ENCODE measurements at regions not wholly inside any gene's neighbourhood (a gene's known extent, or its start where the extent isn't known, plus 50 kb on each side); places are given as distances from the start of the nearest gene placed in this dataset.

GRCh38 chr17:12290207-12290606 is 269.5 kb downstream of the MAP2K4 start:
- DNase-seq (ENCODE audit: low read depth in 2 of 2), result no peak

DNA sequence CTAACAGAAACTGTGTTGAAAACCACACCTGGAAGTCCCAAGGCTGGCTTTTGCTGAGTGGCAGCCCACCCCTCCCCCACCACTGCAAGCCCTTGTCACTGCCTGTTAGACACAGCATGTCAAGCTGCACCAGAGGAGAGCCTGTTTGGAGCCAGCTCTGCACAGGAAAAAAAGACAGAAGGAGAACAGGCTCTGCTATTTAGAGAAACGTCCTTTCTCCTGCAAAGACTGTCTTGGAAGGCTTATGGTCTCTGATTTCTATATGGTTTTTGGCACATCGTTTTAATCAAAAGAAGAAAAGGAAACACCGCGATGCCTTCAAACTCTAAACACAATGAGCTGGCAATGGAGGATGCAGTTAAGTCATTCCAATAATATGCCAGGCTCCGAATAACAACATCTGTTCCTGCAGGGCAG is 275.5 kb downstream of the MAP2K4 start:
- no peak for DNase-seq (ENCODE audit: low read depth in 2 of 2)

DNA sequence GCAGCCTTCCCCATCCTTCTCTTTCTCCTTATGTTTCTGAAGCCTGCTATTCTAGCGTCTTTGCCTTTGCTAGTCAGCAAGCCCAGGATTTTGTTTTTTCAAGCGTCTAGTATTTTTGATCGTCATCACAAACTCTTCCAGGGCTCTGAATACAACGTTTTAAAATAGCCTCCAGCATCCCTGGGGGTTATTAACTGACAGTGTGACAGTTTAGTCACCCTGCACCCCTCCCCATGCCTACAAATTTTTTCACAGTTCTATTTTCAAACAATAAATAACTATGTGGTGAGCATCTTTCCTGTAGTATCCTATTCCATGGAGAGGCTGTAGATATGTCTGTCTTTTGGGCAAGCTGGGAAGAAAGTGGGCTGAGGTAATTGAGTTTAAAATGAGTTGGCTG is 280.9 kb downstream of the MAP2K4 start:
- no peak for DNase-seq (ENCODE audit: low read depth in 2 of 2)

- no peak for DNase-seq (ENCODE audit: low read depth in 2 of 2)
Measured at GRCh38 chr17:12302711-12303110, 282.0 kb downstream of the MAP2K4 start.

- DNase-seq (ENCODE audit: low read depth in 2 of 2), result no peak
Measured at GRCh38 chr17:12310811-12311210, 290.1 kb downstream of the MAP2K4 start.

GRCh38 chr17:12312692-12313091 is 292.0 kb downstream of the MAP2K4 start:
- DNase-seq (ENCODE audit: low read depth in 2 of 2), result no peak

DNA sequence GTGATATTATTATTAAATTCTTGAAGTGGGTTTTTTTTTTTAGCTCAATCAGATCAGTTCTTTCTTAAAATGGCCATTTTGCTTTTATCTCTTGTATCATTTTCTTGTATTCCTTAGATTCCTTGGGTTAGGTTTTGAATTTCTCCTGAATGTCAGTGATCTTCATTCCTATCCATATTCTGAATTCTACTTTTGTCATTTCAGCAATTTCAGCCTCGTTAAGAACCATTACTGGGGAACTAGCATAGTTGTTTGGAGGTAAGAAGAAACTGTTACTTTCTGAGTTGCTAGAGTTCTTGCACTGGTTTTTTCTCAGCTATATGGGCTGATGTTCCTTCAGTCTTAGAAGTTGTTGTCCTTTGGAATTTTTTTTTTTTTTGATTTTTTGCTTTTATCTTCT is 293.1 kb downstream of the MAP2K4 start:
- DNase-seq (ENCODE audit: low read depth in 2 of 2), result no peak

DNA sequence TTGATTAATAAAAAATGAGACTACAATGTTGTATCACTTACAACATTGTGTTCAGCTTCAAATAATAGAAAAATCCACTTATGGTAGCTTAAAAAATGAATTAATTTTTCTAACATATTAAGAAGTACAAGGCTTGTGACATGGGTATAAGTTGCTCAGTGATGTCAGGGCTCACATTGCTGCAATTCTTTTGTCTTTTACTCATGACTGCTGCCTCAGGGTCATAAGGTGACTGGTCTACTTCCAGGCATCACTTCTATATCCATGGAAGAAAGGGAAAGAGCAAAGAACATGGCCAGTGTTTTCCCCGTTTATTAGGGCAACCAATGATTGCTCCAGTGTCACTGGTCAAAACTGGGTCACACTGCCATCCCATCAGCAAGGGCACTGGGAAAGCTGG is 295.3 kb downstream of the MAP2K4 start:
- DNase-seq (ENCODE audit: low read depth in 2 of 2), result no peak

GRCh38 chr17:12318571-12319266 is 298.0 kb downstream of the MAP2K4 start:
- DNase-seq (ENCODE audit: low read depth in 2 of 2), result no peak

- DNase-seq (ENCODE audit: low read depth in 2 of 2), result no peak
Measured at GRCh38 chr17:12320286-12320685, 299.6 kb downstream of the MAP2K4 start.

DNA sequence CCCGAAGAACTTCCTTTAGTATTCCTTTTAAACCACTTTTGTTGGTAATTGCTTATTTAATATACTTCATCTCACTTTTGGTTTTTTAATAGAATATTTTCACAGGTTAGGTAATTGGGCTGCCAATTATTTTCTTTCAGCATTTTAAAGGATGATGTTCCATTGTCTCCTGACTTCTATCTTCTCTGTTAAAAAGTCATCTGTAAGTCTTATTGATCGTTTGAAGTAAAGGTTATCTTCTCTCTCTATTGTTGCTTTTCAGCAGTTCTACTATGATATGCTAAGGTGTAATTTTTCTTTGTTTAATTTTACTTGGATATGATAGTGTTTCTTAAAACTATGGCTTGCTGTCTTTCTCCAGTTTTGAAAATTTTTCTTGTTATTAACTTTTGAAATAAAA is 307.5 kb downstream of the MAP2K4 start:
- DNase-seq (ENCODE audit: low read depth in 2 of 2), result no peak

- no peak for DNase-seq (ENCODE audit: low read depth in 2 of 2)
Measured at GRCh38 chr17:12330456-12330855, 309.8 kb downstream of the MAP2K4 start.

- DNase-seq (ENCODE audit: low read depth in 2 of 2), result no peak
Measured at GRCh38 chr17:12341328-12341727, 320.7 kb downstream of the MAP2K4 start.

- DNase-seq (ENCODE audit: low read depth in 2 of 2), result no peak
Measured at GRCh38 chr17:12342161-12342560, 321.5 kb downstream of the MAP2K4 start.

DNA sequence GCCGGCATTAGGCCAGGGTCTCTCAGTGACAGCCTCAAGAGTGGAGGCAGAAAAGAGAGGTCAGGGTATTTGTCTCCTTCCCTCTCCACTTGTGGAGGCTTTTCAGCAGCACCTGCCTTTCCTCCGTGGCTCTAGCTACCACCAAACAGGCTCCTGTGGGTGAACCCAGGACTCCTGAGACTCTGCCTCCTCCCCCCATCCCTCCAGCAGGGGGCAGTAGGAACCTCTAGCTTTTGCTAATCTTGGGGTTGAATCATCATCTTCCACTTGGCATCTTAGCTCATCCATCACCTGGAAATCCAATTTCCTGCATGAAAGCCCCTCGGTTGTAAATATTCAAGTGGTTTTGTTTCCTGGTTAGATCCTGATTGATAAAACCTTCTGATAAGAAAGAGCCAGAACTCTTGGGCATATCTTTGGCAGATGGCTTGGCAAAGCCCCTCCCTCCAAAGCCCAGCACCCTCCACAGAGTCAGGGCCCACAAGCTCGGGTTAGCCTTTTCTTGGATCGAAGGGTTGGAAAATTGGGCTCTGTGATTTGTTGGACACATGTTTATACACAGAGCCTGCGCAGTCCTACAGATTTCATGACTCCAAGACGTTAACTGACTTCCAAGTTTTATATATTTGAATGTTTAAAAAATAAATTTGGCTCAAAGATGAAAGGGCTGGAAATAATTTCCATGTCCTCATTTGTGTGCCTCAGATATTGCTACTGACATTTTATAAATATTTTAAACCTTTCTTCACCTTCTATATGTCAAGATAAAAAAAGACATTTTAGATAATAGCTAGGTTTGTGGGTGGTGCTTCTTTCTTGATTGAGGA is 322.1 kb downstream of the MAP2K4 start:
- DNase-seq (ENCODE audit: low read depth in 2 of 2), result no peak

DNA sequence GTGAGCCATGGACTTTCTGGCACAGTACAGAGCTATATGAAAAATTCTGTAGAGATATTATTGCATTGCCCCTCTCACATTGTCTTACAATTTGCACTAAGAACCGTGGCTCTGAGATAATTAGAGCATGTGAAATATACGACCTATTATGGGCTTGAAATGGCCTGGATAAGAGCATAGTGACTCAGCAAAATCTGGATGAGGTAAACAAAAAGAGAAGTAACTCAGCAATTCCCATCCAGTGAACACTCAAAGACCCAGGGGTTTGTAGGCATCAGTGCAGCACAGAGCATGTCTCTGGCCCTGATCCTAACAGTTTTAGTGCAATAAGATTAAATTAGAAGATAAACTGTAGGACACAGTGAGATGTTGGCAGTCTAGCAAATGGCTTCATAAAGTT is 317.2 kb upstream of the MYOCD start:
- DNase-seq (ENCODE audit: low read depth in 2 of 2), result no peak

DNA sequence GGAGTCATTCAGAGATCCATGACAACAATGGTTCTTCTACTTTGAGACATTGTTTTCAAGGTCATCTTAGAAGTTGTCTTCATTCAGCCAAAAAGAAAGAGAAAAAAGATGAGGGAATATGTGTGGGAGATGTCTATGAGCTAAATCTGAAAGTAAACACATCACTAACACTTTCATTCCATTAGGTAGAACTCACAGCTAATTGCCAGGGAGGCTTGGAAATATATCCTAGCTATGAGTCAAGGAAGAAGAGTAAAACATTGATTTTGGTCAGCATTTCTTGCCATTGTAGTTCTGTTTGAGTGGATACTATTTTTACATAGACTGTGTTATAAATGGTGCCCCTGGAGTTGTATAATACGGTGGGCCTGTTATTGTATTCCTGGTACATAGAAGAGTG is 316.4 kb upstream of the MYOCD start:
- no peak for DNase-seq (ENCODE audit: low read depth in 2 of 2)

GRCh38 chr17:12352127-12352526 is 313.6 kb upstream of the MYOCD start:
- DNase-seq (ENCODE audit: low read depth in 2 of 2), result no peak

DNA sequence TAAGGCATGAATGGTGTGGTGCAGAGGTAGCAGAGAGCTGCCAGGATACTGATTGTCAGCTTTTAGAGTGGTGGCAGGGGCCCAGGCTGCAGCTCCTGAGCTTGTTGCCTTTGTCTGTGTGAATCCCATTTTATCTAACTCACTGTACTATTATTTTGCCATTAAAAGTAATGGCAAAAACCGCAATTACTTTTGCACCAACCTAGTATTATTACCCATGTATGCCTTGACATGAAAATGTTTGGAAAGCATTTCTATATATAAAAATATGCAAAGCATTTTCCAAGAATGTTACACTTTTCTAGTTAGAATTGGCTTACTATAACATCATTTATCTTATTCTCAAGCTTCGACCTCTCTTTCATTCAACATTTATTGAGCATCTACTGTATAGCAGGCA is 308.1 kb upstream of the MYOCD start:
- no peak for DNase-seq (ENCODE audit: low read depth in 2 of 2)

GRCh38 chr17:12358477-12358876 is 307.2 kb upstream of the MYOCD start:
- DNase-seq (ENCODE audit: low read depth in 2 of 2), result no peak

DNA sequence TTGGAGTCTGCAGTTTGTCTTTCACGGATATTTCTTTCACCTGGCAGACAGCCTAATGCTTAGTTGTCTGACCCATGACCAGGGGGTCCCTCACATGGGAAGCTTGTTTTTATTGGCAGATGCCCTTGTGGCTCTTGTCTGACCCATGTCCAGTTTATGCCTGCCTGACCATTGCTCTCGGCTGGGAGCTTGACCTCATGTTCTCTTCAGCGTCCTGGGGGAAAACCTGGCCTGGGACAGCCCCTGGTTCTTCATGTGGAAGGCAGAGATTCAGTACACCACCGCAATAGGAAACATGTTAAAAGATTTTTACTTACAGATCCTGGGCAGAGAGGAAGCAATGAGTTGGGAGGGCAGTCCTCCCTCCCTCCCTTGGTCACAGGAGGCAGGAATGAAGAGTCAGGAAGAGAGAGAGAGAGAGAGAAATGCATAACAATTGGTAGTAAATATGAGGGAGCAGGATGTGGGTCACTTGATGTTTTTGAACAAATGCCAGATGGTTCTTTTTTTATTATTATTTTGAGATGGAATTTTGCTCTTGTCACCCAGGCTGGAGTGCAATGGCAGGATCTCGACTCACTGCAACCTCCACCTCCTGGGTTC is 302.7 kb upstream of the MYOCD start:
- no peak for DNase-seq (ENCODE audit: low read depth in 2 of 2)

GRCh38 chr17:12365805-12366204 is 299.9 kb upstream of the MYOCD start:
- no peak for DNase-seq (ENCODE audit: low read depth in 2 of 2)

- no peak for DNase-seq (ENCODE audit: low read depth in 2 of 2)
Measured at GRCh38 chr17:12369065-12369464, 296.6 kb upstream of the MYOCD start.
